T-helper 22 cell (primary cell): ENCODE measurements at regions not wholly inside any gene's neighbourhood (a gene's known extent, or its start where the extent isn't known, plus 50 kb on each side); places are given as distances from the start of the nearest gene placed in this dataset.
A peak's percentile ranks its signal among the peaks of the same experiment; 100 is the strongest.

Source experiments
- DNase-seq: peaks from one replicate; pipeline ENCODE4 v3.0.0-alpha.2; 2020; ENCODE audit warnings: low read depth

GRCh38 chr9:129326061-129327005 lies 148.3 kb upstream of the IER5L start:
- DNase-seq = no peak

GRCh38 chr9:129324808-129325502 lies 146.9 kb upstream of the IER5L start:
- no peak for DNase-seq

GRCh38 chr9:129323999-129324553 lies 146.0 kb upstream of the IER5L start:
- no peak for DNase-seq

- no peak for DNase-seq
Measured at GRCh38 chr9:129323376-129323998, 145.4 kb upstream of the IER5L start.

- no peak for DNase-seq
Measured at GRCh38 chr9:129322641-129323375, 144.7 kb upstream of the IER5L start.

GRCh38 chr9:129322022-129322621 lies 144.1 kb upstream of the IER5L start:
- no peak for DNase-seq

- DNase-seq = no peak
Measured at GRCh38 chr9:129321286-129322021, 143.4 kb upstream of the IER5L start.

- peak; percentile 29 for DNase-seq
Measured at GRCh38 chr9:129320575-129321285, 142.7 kb upstream of the IER5L start.

- no peak for DNase-seq
Measured at GRCh38 chr9:129319938-129320481, 141.9 kb upstream of the IER5L start.

GRCh38 chr9:129319076-129319937 lies 141.2 kb upstream of the IER5L start:
- no peak for DNase-seq

- DNase-seq = no peak
Measured at GRCh38 chr9:129318121-129319075, 140.3 kb upstream of the IER5L start.

- no peak for DNase-seq
Measured at GRCh38 chr9:129317179-129318011, 139.3 kb upstream of the IER5L start.

- DNase-seq = no peak
Measured at GRCh38 chr9:129316281-129317030, 138.4 kb upstream of the IER5L start.

- no peak for DNase-seq
Measured at GRCh38 chr9:129313331-129313955, 135.4 kb upstream of the IER5L start.
